NCI-H774 (cell line): ENCODE measurements at regions not wholly inside any gene's neighbourhood (a gene's known extent, or its start where the extent isn't known, plus 50 kb on each side); places are given as distances from the start of the nearest gene placed in this dataset.
A peak's percentile ranks its signal among the peaks of the same experiment; 100 is the strongest.
"Not testable (repeated sequence)": the region's sequence is repeated elsewhere in the genome, so short reads cannot be mapped to it uniquely, and the experiment has no call there.

Experiments used
- DNase-seq: peaks from one replicate; lab custom pipeline; 2025; lab: John Stamatoyannopoulos, UW

DNA sequence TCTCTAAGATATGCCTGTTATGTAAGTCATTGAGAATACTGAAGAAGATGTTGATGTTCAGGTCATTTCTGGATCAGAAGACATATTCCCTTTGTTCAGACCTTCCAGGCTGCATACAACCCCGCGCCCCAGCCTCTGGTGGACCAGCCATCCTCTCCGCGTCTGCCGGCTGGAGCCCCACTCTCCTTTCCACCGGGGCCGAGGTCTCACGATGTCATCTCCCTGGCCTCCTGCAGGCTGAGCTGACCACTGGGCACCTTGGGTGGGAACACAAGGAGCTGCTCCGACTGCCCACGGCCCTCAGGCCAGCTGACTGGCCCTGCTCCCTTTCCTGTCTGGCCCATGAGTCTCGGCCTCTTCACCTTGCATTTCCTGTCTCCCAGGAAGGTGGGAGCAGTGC lies 124.6 kb downstream of the SHANK2 start:
- DNase-seq = no peak

- not testable (repeated sequence) for DNase-seq
Measured at GRCh38 chr11:71126401-71126800, 126.0 kb downstream of the SHANK2 start.

- DNase-seq = no peak
Measured at GRCh38 chr11:71125150-71125549, 127.2 kb downstream of the SHANK2 start.

DNA sequence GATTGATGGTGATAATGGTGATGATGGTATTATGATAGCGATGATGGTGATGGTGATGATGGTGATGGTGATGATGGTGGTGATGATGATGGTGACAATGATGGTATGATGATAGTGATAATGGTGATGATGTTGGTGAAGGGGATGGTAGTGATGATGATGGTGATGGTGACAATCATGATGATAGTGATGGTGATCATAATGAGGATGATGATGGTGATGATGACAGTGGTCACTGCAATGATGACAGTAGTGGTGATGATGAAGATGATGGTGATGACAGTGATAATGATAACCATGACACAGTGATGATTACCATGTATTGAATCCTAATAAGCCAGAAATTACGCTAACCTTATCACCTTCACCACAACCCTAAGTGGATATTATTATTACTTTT lies 128.2 kb downstream of the SHANK2 start:
- DNase-seq = no peak

- DNase-seq = peak; percentile 11
Measured at GRCh38 chr11:71120471-71120896, 131.9 kb downstream of the SHANK2 start.

GRCh38 chr11:71119656-71120269 lies 132.6 kb downstream of the SHANK2 start:
- DNase-seq = no peak

DNA sequence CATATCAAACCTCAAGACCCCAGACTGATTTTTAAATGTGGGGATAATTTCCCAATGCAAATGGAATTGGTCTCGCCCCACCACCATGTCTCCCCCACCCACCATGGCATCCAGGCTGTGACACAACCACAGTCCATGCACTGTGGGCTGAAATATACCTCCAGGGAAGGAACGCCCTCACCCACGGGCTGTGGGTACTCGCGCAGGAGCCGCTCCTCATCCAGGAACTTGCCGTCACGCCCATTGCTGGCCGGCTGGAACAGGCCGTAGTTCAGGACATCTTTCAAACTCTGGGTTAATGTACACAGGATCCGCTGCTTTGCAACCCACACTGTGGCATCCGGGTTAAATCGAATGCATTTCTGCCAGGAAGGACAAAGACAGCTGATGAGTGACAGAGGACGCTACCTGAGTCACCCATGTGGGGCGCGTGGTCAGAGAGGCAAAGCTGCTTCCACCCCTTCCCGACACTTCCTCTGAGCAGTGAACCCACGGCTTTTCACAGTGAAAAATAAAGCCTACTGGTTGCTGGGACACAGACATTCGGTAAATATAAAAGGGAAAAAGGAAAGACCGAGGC lies 133.6 kb downstream of the SHANK2 start:
- no peak for DNase-seq

DNA sequence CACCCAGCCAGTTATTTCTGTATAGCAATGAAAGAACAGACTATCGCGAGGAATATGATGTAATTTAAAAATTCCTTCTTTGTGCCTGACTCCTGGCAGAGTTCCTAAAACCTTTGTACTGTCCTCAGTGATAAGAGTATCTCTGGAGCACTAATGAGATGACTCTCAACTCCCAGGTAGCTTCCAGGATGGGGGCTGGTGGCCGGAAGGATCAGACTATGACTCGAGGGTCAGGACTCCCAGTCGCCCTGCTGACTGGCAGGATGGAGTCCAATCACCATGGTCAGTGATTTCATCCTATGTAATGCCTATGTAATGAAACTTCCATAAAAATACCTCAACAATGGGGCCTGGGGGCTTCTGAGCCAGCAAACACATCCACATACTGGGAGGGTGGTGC lies 135.1 kb downstream of the SHANK2 start:
- no peak for DNase-seq

- no peak for DNase-seq
Measured at GRCh38 chr11:71116693-71117040, 135.7 kb downstream of the SHANK2 start.

DNA sequence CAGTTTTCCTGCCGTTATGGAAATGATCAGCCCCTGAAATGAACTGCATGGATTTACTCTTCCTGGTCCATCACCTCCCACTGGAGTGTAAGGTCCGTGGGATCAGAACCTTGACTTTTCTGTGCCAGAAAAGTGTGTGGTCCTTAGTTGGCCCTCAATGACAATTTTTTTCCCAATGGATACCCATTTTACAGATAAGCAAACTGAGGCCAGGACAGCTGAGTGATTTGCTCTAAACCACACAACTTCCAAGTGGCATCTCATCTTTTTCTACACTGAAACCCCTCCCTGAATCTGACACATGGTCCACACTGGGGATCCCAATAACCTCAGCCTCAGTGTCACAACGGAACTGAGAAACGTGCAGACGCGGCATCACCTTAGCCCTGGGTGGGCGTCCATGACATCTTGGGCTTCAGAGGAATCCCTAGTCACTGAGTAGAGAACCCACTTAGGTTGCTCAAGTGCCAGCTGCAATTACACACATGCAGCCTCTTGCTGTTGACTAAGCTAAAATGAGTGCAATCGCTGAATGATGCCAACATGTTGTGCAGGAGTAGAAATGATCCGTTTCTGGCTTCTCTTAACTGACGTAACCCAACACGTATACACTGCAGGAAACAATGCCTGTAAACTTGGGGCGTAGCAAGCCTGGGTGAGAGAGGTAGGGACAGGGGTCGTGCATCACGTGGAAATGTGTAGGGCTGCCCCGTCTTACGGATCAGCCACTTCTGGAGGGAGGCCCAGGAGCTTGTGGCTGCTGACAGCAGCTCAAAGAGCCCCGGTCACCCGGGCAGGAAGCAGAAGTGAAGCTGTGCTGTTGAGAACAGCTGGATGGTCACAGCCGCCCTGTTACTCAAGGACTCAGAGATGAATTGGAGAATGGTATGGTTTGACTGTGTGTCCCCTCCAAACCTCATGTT lies 136.3 kb downstream of the SHANK2 start:
- no peak for DNase-seq

DNA sequence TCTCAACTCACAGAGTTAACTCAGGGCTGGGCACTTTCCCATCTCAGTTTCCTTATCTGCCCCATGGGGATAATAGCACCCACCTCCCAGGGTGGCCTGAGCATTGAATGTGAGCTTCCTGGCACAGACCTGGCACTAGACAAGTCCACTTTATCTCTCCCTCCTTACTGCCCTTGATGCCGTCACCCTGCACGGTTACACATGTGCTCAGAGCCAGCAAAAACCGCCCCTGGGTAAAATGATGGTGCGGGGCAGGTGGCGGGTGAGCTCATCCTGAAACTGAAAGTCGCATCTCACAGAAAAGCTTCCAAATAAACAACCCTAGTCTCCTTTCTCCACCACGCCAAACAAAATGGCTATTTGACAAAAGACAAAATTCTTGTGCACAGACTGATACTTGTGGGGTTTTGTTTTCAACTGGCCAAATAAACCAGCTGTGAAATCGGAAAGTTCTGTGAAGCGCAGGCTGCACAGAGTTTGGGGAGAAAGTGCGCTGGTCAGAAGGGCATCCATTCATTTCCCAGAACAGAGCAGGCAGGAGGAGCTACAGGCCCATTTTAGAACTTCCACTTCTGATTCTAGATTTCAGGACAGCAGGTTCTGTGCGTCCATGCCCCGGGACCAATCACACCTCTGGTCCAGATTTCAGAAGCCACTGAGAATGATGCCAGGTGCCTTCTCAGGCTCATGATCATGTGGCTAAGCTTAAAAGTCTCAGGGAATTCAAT lies 138.1 kb downstream of the SHANK2 start:
- DNase-seq = no peak

- no peak for DNase-seq
Measured at GRCh38 chr11:71112990-71113389, 139.4 kb downstream of the SHANK2 start.

GRCh38 chr11:71112454-71112853 lies 139.9 kb downstream of the SHANK2 start:
- no peak for DNase-seq

GRCh38 chr11:71109586-71109985 lies 142.8 kb downstream of the SHANK2 start:
- no peak for DNase-seq

DNA sequence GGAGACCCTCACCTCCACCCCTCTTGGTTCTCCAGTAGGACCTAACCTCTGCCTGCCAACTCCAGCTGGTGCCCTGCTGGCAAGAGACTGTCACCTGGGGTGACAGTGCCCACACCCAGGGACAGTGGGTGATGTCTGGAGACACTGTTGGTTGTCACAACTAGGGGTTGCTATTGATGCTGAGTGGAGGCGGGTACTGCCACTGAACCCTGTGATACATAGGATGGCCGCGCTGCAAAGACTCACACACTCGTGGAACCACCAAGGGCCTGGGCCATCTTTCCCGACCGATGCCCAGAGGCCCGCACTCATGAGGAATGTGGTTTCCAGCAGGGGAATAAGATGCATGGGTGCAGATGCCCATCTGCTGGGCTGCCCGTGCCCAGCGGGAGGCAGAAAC lies 143.2 kb downstream of the SHANK2 start:
- DNase-seq = no peak

GRCh38 chr11:71108013-71108865 lies 144.1 kb downstream of the SHANK2 start:
- DNase-seq = no peak

DNA sequence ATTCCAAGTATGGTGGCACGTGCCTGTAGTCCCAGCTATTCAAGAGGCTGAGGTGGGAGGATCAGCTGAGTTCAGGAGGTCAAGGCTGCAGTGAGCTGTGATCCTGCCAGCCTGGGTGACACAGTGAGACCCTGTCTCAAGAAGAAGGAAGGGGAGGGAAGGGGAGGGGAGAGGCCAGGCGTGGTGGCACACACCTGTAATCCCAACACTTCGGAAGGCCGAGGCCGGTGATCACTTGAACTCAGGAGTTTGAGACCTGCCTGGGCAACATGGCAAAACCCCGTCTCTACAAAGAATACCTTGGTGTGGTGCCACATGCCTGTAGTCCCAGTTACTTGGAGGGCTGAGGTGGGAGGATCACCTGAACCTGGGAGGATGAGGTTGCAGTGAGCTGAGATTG lies 145.7 kb downstream of the SHANK2 start:
- DNase-seq = no peak

DNA sequence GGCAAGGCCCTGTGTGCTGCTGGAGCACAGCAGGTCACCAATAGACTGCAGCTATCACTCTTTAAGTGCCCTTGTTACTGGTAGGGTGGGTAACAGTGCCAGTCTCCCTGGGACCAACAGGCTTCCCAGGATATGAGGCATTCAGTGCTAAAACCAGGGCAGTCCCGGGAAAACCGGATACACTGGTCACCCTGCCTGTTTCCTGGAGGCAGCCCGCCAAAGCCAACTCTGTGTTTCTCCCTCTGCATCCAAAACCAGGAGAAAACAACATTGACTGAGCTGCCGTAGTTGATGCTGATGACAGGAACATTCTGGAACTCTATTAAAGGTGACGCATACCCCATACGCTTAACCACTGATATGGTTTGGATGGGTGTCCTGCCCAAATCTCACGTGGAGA lies 149.1 kb downstream of the SHANK2 start:
- no peak for DNase-seq

- no peak for DNase-seq
Measured at GRCh38 chr11:71102251-71102995, 150.0 kb downstream of the SHANK2 start.

GRCh38 chr11:71101606-71102005 lies 150.8 kb downstream of the SHANK2 start:
- DNase-seq = no peak

DNA sequence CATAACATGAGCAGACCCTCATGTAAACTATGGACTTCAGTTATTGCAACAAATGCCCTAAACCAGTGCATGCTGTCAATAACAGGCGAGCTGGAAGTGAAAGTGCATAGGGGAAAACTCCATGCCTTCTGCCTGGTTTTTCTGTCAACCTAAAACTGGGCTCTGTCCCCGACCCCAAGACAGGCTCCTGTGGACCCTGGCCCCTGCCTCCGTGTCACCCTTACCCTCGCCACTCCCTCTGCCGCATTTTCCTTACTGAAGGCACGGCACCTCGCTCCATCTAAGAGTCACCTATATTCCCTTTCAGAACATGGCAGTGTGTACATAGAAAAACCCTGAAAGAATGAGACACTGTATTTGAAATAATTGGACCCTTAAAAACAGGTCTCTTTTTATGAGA lies 151.3 kb downstream of the SHANK2 start:
- DNase-seq = no peak
